Ecto neural progenitor cell (in vitro differentiated cells): ENCODE measurements at regions not wholly inside any gene's neighbourhood (a gene's known extent, or its start where the extent isn't known, plus 50 kb on each side); places are given as distances from the start of the nearest gene placed in this dataset.
"Not testable (repeated sequence)": the region's sequence is repeated elsewhere in the genome, so short reads cannot be mapped to it uniquely, and the experiment has no call there.

ENCODE experiments used
- DNase-seq: peaks from one replicate; pipeline ENCODE4 v3.0.0-alpha.2; 2018; ENCODE audit warnings: low spot score

DNA sequence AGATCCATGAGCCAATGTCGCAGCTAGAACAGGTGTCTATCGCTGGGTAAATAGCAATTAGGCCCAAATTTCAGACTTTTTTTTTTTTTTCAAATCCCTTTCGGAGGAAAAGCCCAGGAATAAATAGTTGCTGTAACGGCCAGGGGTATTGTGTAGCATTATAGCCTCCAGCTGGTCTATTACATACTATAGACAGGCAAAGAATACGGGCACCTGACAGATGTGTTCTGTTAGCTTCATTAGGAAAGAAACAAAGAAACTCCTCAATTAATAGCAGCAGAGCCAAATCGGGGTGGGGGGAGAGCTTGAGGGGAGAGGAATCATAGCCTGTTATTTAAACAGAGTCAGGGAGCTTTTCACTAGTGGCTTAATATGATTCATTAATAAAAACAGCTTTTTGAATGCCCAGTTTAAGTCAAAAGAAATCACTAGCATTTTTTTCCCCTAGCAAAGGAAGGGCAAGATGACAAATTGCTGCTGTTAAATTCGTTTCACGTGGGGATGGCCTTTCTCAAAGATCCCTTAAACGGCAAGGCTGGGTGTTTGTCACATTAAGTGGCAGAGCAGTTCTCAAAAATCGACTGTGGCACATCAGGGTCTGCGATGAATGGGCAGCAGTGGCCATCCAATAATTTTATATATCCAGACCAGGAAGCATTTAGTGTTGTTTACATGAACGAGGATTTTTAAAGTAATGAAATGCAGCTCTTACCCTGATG, 139.4 kb downstream of the ID4 start:
- no peak for DNase-seq

GRCh38 chr6:19979059-19979458, 141.9 kb downstream of the ID4 start:
- DNase-seq: no peak

DNA sequence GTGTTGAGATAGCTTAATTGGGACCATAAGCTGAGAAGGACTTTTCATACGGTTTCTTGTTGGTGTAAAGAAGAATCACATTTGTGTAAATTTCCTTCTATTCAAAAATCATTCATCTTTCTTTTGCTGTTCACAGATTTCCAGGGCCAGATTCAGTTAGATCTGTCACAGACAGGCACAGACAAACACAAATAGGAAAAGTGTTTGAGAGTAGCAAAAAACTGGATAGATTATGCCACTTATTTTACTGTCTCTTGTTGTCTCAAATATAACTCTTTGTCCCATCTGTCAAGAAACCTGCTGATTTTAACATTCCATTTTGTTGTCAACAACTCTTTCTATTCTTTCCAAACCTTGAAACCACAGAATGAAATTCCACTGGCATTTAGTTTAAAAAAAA, 142.8 kb downstream of the ID4 start:
- DNase-seq: no peak

GRCh38 chr6:19983374-19983773, 146.2 kb downstream of the ID4 start:
- no peak for DNase-seq

- DNase-seq: no peak
Measured at GRCh38 chr6:19986691-19987438, 149.7 kb downstream of the ID4 start.

DNA sequence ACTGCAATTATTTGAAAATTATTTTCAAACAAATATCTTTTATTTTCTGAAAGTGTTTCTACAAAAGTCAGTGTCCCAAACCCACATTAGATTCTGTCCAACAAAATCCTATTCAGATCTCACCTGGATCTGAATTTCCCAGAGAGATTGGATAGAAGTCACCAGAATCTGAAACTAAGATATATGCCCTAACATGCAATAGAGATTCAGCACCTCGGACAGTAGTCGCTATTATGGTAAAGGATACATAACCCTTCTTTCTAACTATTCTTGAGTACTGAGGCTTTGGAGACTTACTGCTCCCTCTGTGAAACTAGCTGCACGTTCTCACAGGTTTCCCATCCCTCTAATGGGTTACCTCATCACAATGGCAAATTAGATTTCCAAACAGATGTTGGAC, 151.4 kb downstream of the ID4 start:
- DNase-seq: no peak

- no peak for DNase-seq
Measured at GRCh38 chr6:19991176-19991575, 154.0 kb downstream of the ID4 start.

GRCh38 chr6:19994909-19995308, 157.7 kb downstream of the ID4 start:
- DNase-seq: no peak

GRCh38 chr6:19995575-19996257, 158.5 kb downstream of the ID4 start:
- peak; percentile 50 for DNase-seq

- DNase-seq: no peak
Measured at GRCh38 chr6:19997104-19997503, 159.9 kb downstream of the ID4 start.

DNA sequence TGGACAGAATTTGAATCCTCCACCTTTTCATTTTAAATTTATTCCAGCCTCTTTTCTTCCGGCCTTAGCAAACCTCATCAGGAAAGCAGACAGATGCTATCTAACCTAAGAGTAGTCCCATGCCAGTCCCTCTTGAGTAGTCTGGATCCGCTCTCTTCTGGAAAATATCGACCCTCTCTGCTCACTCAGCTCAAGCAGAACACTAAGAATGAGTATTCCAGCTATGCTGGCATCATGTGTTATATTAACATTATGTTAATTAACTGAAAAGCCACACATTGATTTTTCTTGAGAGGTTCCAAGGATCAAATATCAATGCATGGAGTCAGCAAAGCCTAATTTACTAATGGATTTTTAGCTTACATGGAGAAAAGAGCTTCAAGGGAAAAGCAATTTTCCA, 161.4 kb downstream of the ID4 start:
- DNase-seq: no peak

- DNase-seq: no peak
Measured at GRCh38 chr6:19999319-20000191, 162.4 kb downstream of the ID4 start.

DNA sequence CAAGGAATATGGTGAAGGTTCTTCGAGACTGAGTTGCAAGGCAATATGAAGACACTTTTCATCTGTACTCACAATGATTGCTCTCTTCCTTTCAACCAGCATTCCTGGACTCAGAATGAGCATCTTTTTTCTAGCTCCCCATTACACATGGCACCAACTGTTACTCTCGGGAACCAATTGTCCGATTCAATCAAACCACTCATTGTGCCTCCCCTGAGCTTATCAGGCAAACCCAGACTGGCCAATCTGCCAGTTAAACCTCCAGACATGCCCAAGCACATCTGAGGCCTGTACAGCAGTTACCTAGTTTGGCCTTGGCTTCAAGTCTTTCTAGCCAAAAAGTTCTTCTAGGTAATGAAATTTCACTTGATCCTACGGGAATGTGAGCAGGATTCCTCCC, 164.1 kb downstream of the ID4 start:
- no peak for DNase-seq

DNA sequence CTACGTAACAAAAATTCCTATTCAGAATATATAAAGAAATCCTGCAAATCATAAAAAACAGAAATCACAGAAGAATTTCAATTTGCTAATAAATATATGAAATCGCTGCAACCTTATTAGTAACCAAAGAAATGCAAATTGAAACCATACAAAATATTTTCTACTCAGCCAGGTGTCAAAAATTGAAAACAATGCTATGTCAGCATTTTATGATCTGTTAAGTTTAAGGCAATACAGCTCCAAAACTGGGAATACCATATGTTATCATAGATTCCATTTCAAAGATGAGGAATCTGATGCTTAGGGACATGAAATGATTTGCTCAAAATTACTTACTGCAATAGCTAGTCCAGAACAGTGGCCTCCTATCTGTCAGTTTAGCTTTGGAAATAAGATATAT, 168.9 kb downstream of the ID4 start:
- DNase-seq: no peak

- DNase-seq: no peak
Measured at GRCh38 chr6:20008131-20008530, 171.0 kb downstream of the ID4 start.

DNA sequence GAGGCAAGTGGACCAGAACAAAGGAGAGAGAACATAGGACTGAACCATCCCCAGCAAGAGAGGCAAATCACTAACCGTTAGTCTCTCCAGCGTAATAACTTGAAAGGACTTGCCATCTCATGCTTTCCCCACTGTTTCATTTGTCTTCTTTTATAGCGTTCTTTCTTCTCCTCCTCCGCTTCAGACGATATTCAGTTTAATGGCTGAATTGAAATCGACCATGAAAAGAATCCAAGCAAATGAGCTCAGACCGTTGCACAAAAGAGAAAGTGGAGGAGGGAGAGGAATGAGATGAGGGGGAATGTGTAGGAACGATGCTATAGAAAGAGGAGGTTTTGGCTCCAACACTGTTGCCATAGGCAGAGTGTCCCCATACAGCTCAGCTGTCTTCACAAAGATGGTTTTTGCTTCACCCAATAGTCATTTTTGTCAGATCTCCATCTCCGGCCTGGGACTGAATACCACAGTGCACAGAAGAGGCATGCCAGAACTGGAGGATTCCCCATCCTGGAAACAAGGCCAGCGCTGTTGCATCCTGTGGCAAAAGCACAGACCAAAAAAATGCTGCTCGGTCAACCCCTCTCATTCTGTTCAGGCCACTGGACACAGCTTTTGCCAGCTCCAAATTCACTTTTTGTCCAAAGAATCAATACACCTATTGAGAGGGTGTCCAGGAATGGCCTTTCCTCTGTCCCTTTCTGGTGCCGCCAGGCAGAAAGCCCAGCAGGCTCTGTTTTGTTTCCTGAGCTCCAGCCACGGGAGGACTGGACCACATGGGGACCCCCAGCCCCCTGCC, 176.1 kb downstream of the ID4 start:
- no peak for DNase-seq

DNA sequence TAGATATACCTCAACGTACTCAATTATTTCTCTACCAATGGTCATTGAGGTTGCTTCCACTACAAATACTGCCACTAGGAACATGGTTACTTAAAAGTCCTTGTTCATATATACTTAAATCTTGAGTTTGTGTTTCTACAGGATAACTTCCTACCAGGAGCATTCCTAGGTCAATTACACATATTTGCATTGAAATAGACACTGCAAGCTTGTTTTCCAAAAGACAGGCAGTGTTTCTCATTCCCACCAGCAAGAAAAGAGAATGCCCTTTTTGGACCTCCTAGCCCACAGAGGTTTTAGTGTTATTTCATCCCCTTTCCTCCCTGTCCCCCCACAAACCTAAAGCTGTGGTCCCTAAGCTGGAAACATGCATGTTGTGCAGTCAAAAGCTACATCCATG, 177.3 kb downstream of the ID4 start:
- no peak for DNase-seq

- DNase-seq: no peak
Measured at GRCh38 chr6:20020526-20020925, 183.4 kb downstream of the ID4 start.

GRCh38 chr6:20021795-20022194, 184.6 kb downstream of the ID4 start:
- DNase-seq: no peak

- DNase-seq: not testable (repeated sequence)
Measured at GRCh38 chr6:20023549-20024315, 186.6 kb downstream of the ID4 start.

- no peak for DNase-seq
Measured at GRCh38 chr6:20024316-20024673, 187.1 kb downstream of the ID4 start.
